ENCODE measurements at regions not wholly inside any gene's neighbourhood (a gene's known extent, or its start where the extent isn't known, plus 50 kb on each side); places are given as distances from the start of the nearest gene placed in this dataset.

DNA sequence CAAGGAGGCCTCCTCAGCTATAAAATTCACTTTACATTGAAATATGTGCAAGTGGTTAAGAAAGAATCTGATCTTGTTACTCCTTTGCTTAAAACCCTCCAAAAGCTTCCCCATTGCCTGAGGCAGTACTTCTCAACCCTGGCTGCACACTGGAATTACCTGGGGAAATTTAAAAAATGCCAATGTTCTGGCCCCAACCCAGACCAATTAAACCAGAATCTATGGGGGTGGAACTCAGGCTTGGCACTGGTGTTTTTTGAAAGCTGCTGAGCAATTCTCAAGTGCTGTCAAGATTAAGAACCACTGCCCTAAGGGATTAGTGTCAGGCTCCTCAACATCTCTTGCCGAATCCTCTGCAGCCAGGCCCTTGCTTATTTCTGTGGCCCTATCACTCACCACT, 269.6 kb downstream of the ELAVL2 start:
- no peak for DNase-seq
- Mint-ChIP-seq H3K4me1 (no peaks in the 10 kb centered on the region), H3K36me3 (ENCODE audit: low read depth) (no peaks in the 10 kb centered on the region), H3K9me3 (ENCODE audit: low read depth) (peaks cover 11% of the 10 kb centered on the region), H3K27me3 (no peaks in the 10 kb centered on the region), H3K4me3 (no peak overlapping the region), H3K27ac (no peak overlapping the region)
- POLR2A ChIA-PET = no interaction called here
- ATAC-seq = no peak
- CTCF ChIA-PET = interaction anchor here (0.6 kb wide), 1 partner anchor 1365 kb away, joined by 3 read pairs; no protein-coding TSS in a partner anchor
- intact Hi-C loops (cut with DNase I, micrococcal nuclease) = no loop called here

- ATAC-seq (no peak), DNase-seq (no peak)
- Mint-ChIP-seq H3K4me1 (no peaks in the 10 kb centered on the region), H3K36me3 (ENCODE audit: low read depth) (no peaks in the 10 kb centered on the region), H3K9me3 (ENCODE audit: low read depth) (peaks cover 11% of the 10 kb centered on the region), H3K27ac (no peak overlapping the region), H3K27me3 (no peaks in the 10 kb centered on the region), H3K4me3 (no peak overlapping the region)
- POLR2A ChIA-PET = no interaction called here
- intact Hi-C loops (cut with DNase I, micrococcal nuclease) = no loop called here
- CTCF ChIA-PET = no interaction called here
Observed at GRCh38 chr9:23557689-23558088, 268.4 kb downstream of the ELAVL2 start.

GRCh38 chr9:23559522-23559921, 266.5 kb downstream of the ELAVL2 start:
- Mint-ChIP-seq H3K4me1 (no peaks in the 10 kb centered on the region), H3K27me3 (no peaks in the 10 kb centered on the region), H3K4me3 (no peak overlapping the region), H3K9me3 (ENCODE audit: low read depth) (peaks cover 14% of the 10 kb centered on the region), H3K27ac (no peak overlapping the region), H3K36me3 (ENCODE audit: low read depth) (no peaks in the 10 kb centered on the region)
- intact Hi-C loops (cut with DNase I, micrococcal nuclease) = no loop called here
- ChIA-PET CTCF (no interaction called here), POLR2A (no interaction called here)
- no peak for DNase-seq
- ATAC-seq = no peak

DNA sequence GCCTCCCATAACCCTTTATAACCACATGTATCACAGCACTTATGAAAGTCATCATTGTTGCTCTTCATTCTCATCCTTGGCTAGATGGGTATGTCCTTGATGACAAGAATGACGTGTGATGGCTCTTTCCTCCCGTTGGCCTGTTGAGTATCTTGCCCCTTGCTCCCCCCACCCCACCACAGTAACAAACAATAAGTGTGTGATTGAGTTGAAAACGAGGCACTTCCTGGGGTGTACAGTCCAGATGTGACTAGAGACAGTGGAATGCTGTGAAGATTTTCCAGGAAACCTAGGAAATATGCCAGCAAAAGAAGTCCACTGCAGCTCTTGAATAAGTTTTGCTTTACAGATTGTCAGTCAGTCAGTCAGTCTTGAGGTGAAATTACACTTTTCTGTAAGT, 262.5 kb downstream of the ELAVL2 start:
- Mint-ChIP-seq H3K27ac (no peak overlapping the region), H3K4me3 (no peak overlapping the region), H3K27me3 (no peaks in the 10 kb centered on the region), H3K36me3 (ENCODE audit: low read depth) (no peaks in the 10 kb centered on the region), H3K4me1 (no peaks in the 10 kb centered on the region), H3K9me3 (ENCODE audit: low read depth) (peaks cover 3% of the 10 kb centered on the region)
- intact Hi-C loops (cut with DNase I, micrococcal nuclease) = no loop called here
- no peak for ATAC-seq
- no peak for DNase-seq
- ChIA-PET CTCF (no interaction called here), POLR2A (interaction anchor here (0.7 kb wide), 1 partner anchor 751 kb away, joined by 3 read pairs; no protein-coding TSS in a partner anchor)

DNA sequence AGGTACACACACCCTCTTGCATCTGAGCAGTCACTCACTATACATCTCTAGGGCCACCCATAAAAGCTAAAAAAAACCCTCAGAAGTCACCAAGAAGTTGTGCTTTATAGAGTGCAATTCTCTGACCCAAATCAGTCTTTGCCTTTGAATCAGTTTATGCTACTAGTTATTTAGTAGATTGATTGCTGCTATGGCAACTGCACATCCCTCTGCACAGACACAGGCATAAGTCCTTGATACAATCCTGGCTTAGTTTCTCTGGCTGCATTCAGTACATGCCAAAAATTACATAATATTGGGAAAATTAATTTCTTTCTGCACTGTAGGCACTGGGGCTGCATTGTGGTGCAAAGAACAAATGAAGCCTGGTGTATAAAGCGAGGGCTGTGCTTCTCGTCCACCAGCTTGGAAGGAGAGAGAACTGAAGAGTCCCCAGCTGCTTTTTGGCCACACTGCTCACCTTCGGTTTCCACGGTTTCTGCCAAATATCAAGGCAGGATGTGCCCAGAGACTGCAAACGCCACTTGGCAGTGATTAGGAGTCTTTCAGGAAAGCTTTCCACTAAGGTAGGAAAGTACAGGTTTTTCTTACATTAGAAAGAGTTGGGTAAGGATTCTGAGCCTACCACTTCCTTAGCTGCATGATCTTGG, 258.4 kb downstream of the ELAVL2 start:
- no peak for DNase-seq
- Mint-ChIP-seq H3K27ac (no peak overlapping the region), H3K9me3 (ENCODE audit: low read depth) (peaks cover 15% of the 10 kb centered on the region), H3K4me1 (no peaks in the 10 kb centered on the region), H3K4me3 (no peak overlapping the region), H3K36me3 (ENCODE audit: low read depth) (no peaks in the 10 kb centered on the region), H3K27me3 (no peaks in the 10 kb centered on the region)
- ATAC-seq = no peak
- ChIA-PET CTCF (no interaction called here), POLR2A (no interaction called here)
- intact Hi-C loops (cut with DNase I, micrococcal nuclease) = no loop called here

- intact Hi-C loops (cut with DNase I, micrococcal nuclease) = no loop called here
- H3K9me3 Mint-ChIP-seq (ENCODE audit: low read depth) = peaks cover 12% of the 10 kb centered on the region
- ChIA-PET CTCF (no interaction called here), POLR2A (no interaction called here)
- ATAC-seq = no peak
- no peaks in the 10 kb centered on the region for H3K36me3 Mint-ChIP-seq (ENCODE audit: low read depth)
- no peaks in the 10 kb centered on the region for H3K27me3 Mint-ChIP-seq
- no peak overlapping the region for H3K4me3 Mint-ChIP-seq
- no peak for DNase-seq
- H3K27ac Mint-ChIP-seq = no peak overlapping the region
- H3K4me1 Mint-ChIP-seq = no peaks in the 10 kb centered on the region
Observed at GRCh38 chr9:23571414-23572104, 254.5 kb downstream of the ELAVL2 start.

GRCh38 chr9:23573800-23574199, 252.2 kb downstream of the ELAVL2 start:
- H3K27me3 Mint-ChIP-seq = no peaks in the 10 kb centered on the region

DNA sequence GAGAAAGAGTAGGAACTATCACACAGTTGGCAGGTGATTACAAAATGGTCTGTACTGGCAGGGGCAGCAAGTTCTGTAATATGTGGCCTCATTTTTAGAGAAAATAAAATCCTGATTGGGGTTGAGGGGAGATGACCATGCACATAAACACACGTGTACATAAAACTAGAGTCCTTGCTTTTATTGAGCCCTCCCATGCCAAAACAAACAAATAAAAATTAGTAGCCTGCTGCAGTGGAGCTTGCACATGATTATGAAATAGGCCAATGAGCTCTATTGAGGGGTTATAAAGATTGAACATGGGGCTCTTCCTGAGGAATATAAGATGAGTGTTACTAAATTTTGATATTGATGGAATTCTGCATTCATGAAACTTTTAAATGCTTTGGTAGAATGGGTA, 248.4 kb downstream of the ELAVL2 start:
- intact Hi-C loops (cut with DNase I, micrococcal nuclease) = no loop called here
- Mint-ChIP-seq H3K27ac (no peak overlapping the region), H3K9me3 (ENCODE audit: low read depth) (peaks cover 5% of the 10 kb centered on the region), H3K4me1 (no peaks in the 10 kb centered on the region), H3K4me3 (no peak overlapping the region), H3K27me3 (no peaks in the 10 kb centered on the region), H3K36me3 (ENCODE audit: low read depth) (no peaks in the 10 kb centered on the region)
- ATAC-seq (no peak), DNase-seq (no peak)
- ChIA-PET CTCF (no interaction called here), POLR2A (interaction anchor here (0.6 kb wide), 1 partner anchor 953 kb away, joined by 5 read pairs; no protein-coding TSS in a partner anchor)

More at GRCh38 chr9:23573800-23574199, 252.2 kb downstream of the ELAVL2 start:
- no peak overlapping the region for H3K4me3 Mint-ChIP-seq
- ATAC-seq (no peak), DNase-seq (no peak)
- POLR2A ChIA-PET = no interaction called here
- no peaks in the 10 kb centered on the region for H3K4me1 Mint-ChIP-seq
- H3K36me3 Mint-ChIP-seq (ENCODE audit: low read depth) = no peaks in the 10 kb centered on the region
- CTCF ChIA-PET = no interaction called here
- peaks cover 12% of the 10 kb centered on the region for H3K9me3 Mint-ChIP-seq (ENCODE audit: low read depth)
- intact Hi-C loops (cut with DNase I, micrococcal nuclease) = no loop called here
- H3K27ac Mint-ChIP-seq = no peak overlapping the region

DNA sequence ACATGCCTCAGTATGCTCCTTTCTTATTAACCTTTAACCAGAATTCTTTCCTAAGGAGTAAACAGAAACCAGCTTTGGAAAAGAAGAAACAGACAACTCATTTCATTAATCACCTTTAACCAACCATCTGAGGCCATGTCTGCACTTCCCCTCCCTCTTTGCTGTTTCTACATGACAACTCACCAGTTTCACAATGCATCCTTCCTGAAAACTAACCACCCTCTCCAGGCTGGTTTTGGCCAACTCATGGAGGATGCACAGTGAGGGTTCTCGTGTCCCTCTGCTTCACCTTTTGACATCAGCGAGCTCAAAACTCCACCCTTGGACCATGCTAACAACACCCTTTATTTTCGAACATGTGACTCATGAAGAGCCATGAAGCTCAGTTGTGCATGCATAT, 244.1 kb downstream of the ELAVL2 start:
- Mint-ChIP-seq H3K4me3 (no peak overlapping the region), H3K4me1 (no peaks in the 10 kb centered on the region), H3K27me3 (no peaks in the 10 kb centered on the region), H3K36me3 (ENCODE audit: low read depth) (no peaks in the 10 kb centered on the region), H3K9me3 (ENCODE audit: low read depth) (peaks cover 5% of the 10 kb centered on the region), H3K27ac (no peak overlapping the region)
- ATAC-seq = no peak
- ChIA-PET POLR2A (no interaction called here), CTCF (no interaction called here)
- DNase-seq = no peak
- intact Hi-C loops (cut with DNase I, micrococcal nuclease) = no loop called here

- DNase-seq (no peak), ATAC-seq (no peak)
- intact Hi-C loops (cut with DNase I, micrococcal nuclease) = no loop called here
- Mint-ChIP-seq H3K9me3 (ENCODE audit: low read depth) (peaks cover 5% of the 10 kb centered on the region), H3K27me3 (no peaks in the 10 kb centered on the region), H3K36me3 (ENCODE audit: low read depth) (no peaks in the 10 kb centered on the region), H3K4me3 (no peak overlapping the region), H3K4me1 (no peaks in the 10 kb centered on the region), H3K27ac (no peak overlapping the region)
- CTCF ChIA-PET = no interaction called here
- POLR2A ChIA-PET = no interaction called here
Observed at GRCh38 chr9:23582836-23583235, 243.2 kb downstream of the ELAVL2 start.

DNA sequence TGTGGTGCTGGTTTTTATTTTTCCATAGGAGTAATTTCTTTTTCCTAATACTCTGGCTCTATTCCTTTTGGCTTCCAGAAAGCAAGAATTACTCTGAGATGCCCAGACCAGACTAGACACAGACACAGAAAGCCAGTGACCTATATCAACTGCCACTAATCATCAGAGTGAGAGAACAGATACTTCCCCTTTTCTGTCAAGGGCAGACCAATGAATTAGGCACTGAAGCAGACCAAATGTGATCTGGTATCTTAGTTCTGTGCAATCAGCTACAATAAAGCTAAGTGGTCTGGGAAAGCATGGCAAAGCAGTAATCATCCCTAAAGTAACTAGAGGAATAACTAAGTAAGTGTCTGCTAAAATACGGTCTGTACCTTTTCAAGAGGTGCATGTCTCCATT, 239.1 kb downstream of the ELAVL2 start:
- DNase-seq (no peak), ATAC-seq (no peak)
- Mint-ChIP-seq H3K27me3 (no peaks in the 10 kb centered on the region), H3K36me3 (ENCODE audit: low read depth) (no peaks in the 10 kb centered on the region), H3K27ac (no peak overlapping the region), H3K9me3 (ENCODE audit: low read depth) (no peaks in the 10 kb centered on the region), H3K4me1 (peaks cover 6% of the 10 kb centered on the region), H3K4me3 (no peak overlapping the region)
- intact Hi-C loops (cut with DNase I, micrococcal nuclease) = no loop called here
- CTCF ChIA-PET = no interaction called here
- POLR2A ChIA-PET = no interaction called here

DNA sequence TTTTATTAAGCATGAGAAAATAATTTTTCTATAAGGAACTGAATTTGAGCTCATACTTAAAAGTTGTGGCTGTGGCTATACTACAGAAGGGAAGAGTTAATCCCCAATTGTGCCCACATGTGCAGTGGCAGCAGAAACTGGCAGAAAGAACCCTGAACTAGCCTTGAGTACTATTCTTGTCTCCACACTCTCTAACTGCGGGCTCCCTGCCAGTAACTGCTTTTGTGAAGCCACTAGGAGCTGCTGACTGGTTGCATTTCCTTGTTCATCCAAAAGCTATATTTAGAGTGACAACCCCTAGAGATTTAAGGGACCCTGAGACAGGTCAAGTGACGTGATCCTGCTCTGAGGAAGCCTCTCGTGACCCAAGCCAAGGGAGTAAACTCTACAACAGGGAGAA, 238.6 kb downstream of the ELAVL2 start:
- DNase-seq = no peak
- intact Hi-C loops (cut with DNase I, micrococcal nuclease) = no loop called here
- no peaks in the 10 kb centered on the region for H3K9me3 Mint-ChIP-seq (ENCODE audit: low read depth)
- no peak for ATAC-seq
- ChIA-PET CTCF (no interaction called here), POLR2A (no interaction called here)
- no peaks in the 10 kb centered on the region for H3K36me3 Mint-ChIP-seq (ENCODE audit: low read depth)
- peaks cover 6% of the 10 kb centered on the region for H3K4me1 Mint-ChIP-seq
- H3K27me3 Mint-ChIP-seq = no peaks in the 10 kb centered on the region
- no peak overlapping the region for H3K4me3 Mint-ChIP-seq
- H3K27ac Mint-ChIP-seq = no peak overlapping the region
